ENCODE measurements at regions not wholly inside any gene's neighbourhood (a gene's known extent, or its start where the extent isn't known, plus 50 kb on each side); places are given as distances from the start of the nearest gene placed in this dataset.
"Not testable (repeated sequence)": the region's sequence is repeated elsewhere in the genome, so short reads cannot be mapped to it uniquely, and the experiment has no call there.

GRCh38 chr2:87611956-87612355 lies 135.9 kb upstream of the PLGLB2 start:
- H3K9me3 ChIP-seq (ENCODE audit: control extremely low read depth in 1 of 3, control insufficient read depth in 2 of 3, insufficient read depth in 1 of 3, low read length in 2 of 3); H3K27ac ChIP-seq (ENCODE audit: low read length in 2 of 2); H3K27ac Mint-ChIP-seq; H3K4me2 ChIP-seq (replicated peaks; ENCODE audit: low read depth, low read length, poor library complexity, severe bottlenecking); H3K4me1 ChIP-seq (ENCODE audit: control insufficient read depth in 2 of 2, insufficient read depth in 2 of 2, low read length in 2 of 2); intact Hi-C loops (cut with micrococcal nuclease); H3K27me3 ChIP-seq (replicated peaks in 1 of 4; ENCODE audit: control extremely low read depth in 1 of 4, control insufficient read depth in 3 of 4, insufficient read depth in 4 of 4, low read length in 3 of 4); H3K36me3 ChIP-seq (replicated peaks in 1 of 2; ENCODE audit: control extremely low read depth in 1 of 2, control insufficient read depth in 1 of 2, extremely low read depth in 1 of 2, insufficient read depth in 2 of 2, low read length in 1 of 2); H3K9ac ChIP-seq (ENCODE audit: low read length); H3K4me1 Mint-ChIP-seq; H4K20me1 ChIP-seq (ENCODE audit: control insufficient read depth, insufficient read depth, low read length, poor library complexity, severe bottlenecking); ATAC-seq (ENCODE audit: low read depth); H3K9me3 Mint-ChIP-seq (ENCODE audit: insufficient read depth); H3K4me3 ChIP-seq (ENCODE audit: control extremely low read depth in 1 of 5, extremely low read depth in 1 of 5, insufficient read depth in 1 of 5, low read depth in 2 of 5, low read length in 4 of 5); H2AFZ ChIP-seq (ENCODE audit: insufficient read depth, low read depth, low read length, poor library complexity, severe bottlenecking); H3K27me3 Mint-ChIP-seq; H3K79me2 ChIP-seq (ENCODE audit: control insufficient read depth, insufficient read depth, low read length); DNase-seq; H3K4me3 Mint-ChIP-seq; POLR2A ChIA-PET; CTCF ChIA-PET: not testable (repeated sequence)
- no CpG with 5 or more reads among the region's 2 CpGs for WGBS (ENCODE audit: insufficient coverage)

- H3K27ac Mint-ChIP-seq, result not testable (repeated sequence)
Measured at GRCh38 chr2:87614829-87615434, 133.0 kb upstream of the PLGLB2 start.

DNA sequence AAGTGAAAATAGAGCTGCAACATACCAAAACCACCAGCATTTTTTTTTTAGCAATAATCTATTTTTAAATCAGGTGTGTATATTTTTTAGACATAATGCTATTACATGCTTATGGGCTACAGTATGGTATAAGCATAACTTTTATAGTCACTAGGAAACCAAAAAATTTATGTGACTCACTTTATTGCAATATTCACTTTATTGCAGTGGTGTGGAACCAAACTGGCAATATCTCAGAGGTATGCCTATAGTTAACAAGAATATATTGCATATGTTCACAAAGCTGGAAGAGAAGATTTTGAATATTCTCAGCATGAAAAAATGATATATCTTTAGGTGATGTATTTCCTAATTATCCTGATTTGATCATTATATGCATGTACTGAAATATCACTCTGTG lies 128.8 kb upstream of the PLGLB2 start:
- H2AFZ ChIP-seq (ENCODE audit: insufficient read depth, low read depth, low read length, poor library complexity, severe bottlenecking); H3K4me1 ChIP-seq (ENCODE audit: control insufficient read depth in 2 of 2, insufficient read depth in 2 of 2, low read length in 2 of 2); POLR2A ChIA-PET; intact Hi-C loops (cut with micrococcal nuclease); H3K9me3 Mint-ChIP-seq (ENCODE audit: insufficient read depth); ATAC-seq (ENCODE audit: low read depth); H4K20me1 ChIP-seq (ENCODE audit: control insufficient read depth, insufficient read depth, low read length, poor library complexity, severe bottlenecking); H3K4me1 Mint-ChIP-seq; H3K4me3 Mint-ChIP-seq; DNase-seq; H3K36me3 ChIP-seq (replicated peaks in 1 of 2; ENCODE audit: control extremely low read depth in 1 of 2, control insufficient read depth in 1 of 2, extremely low read depth in 1 of 2, insufficient read depth in 2 of 2, low read length in 1 of 2); H3K9ac ChIP-seq (ENCODE audit: low read length); H3K27me3 ChIP-seq (replicated peaks in 1 of 4; ENCODE audit: control extremely low read depth in 1 of 4, control insufficient read depth in 3 of 4, insufficient read depth in 4 of 4, low read length in 3 of 4); H3K27ac Mint-ChIP-seq; H3K4me2 ChIP-seq (replicated peaks; ENCODE audit: low read depth, low read length, poor library complexity, severe bottlenecking); H3K27me3 Mint-ChIP-seq; H3K9me3 ChIP-seq (ENCODE audit: control extremely low read depth in 1 of 3, control insufficient read depth in 2 of 3, insufficient read depth in 1 of 3, low read length in 2 of 3); H3K27ac ChIP-seq (ENCODE audit: low read length in 2 of 2); H3K4me3 ChIP-seq (ENCODE audit: control extremely low read depth in 1 of 5, extremely low read depth in 1 of 5, insufficient read depth in 1 of 5, low read depth in 2 of 5, low read length in 4 of 5); CTCF ChIA-PET; H3K79me2 ChIP-seq (ENCODE audit: control insufficient read depth, insufficient read depth, low read length): not testable (repeated sequence)

More at GRCh38 chr2:87614829-87615434, 133.0 kb upstream of the PLGLB2 start:
- H3K36me3 ChIP-seq (replicated peaks in 1 of 2; ENCODE audit: control extremely low read depth in 1 of 2, control insufficient read depth in 1 of 2, extremely low read depth in 1 of 2, insufficient read depth in 2 of 2, low read length in 1 of 2); ATAC-seq (ENCODE audit: low read depth); H3K27ac ChIP-seq (ENCODE audit: low read length in 2 of 2); H3K79me2 ChIP-seq (ENCODE audit: control insufficient read depth, insufficient read depth, low read length); H3K4me1 Mint-ChIP-seq; H3K4me1 ChIP-seq (ENCODE audit: control insufficient read depth in 2 of 2, insufficient read depth in 2 of 2, low read length in 2 of 2); H3K4me2 ChIP-seq (replicated peaks; ENCODE audit: low read depth, low read length, poor library complexity, severe bottlenecking); H3K4me3 ChIP-seq (ENCODE audit: control extremely low read depth in 1 of 5, extremely low read depth in 1 of 5, insufficient read depth in 1 of 5, low read depth in 2 of 5, low read length in 4 of 5); H3K4me3 Mint-ChIP-seq; POLR2A ChIA-PET; H3K9me3 Mint-ChIP-seq (ENCODE audit: insufficient read depth); CTCF ChIA-PET; H2AFZ ChIP-seq (ENCODE audit: insufficient read depth, low read depth, low read length, poor library complexity, severe bottlenecking); DNase-seq; H3K27me3 ChIP-seq (replicated peaks in 1 of 4; ENCODE audit: control extremely low read depth in 1 of 4, control insufficient read depth in 3 of 4, insufficient read depth in 4 of 4, low read length in 3 of 4); intact Hi-C loops (cut with micrococcal nuclease); H3K9me3 ChIP-seq (ENCODE audit: control extremely low read depth in 1 of 3, control insufficient read depth in 2 of 3, insufficient read depth in 1 of 3, low read length in 2 of 3); H3K27me3 Mint-ChIP-seq; H3K9ac ChIP-seq (ENCODE audit: low read length); H4K20me1 ChIP-seq (ENCODE audit: control insufficient read depth, insufficient read depth, low read length, poor library complexity, severe bottlenecking): not testable (repeated sequence)

- H4K20me1 ChIP-seq (ENCODE audit: control insufficient read depth, insufficient read depth, low read length, poor library complexity, severe bottlenecking); CTCF ChIA-PET; H3K27me3 Mint-ChIP-seq; H2AFZ ChIP-seq (ENCODE audit: insufficient read depth, low read depth, low read length, poor library complexity, severe bottlenecking); H3K9me3 ChIP-seq (ENCODE audit: control extremely low read depth in 1 of 3, control insufficient read depth in 2 of 3, insufficient read depth in 1 of 3, low read length in 2 of 3); H3K79me2 ChIP-seq (ENCODE audit: control insufficient read depth, insufficient read depth, low read length); H3K27ac ChIP-seq (ENCODE audit: low read length in 2 of 2); H3K9ac ChIP-seq (ENCODE audit: low read length); H3K4me2 ChIP-seq (replicated peaks; ENCODE audit: low read depth, low read length, poor library complexity, severe bottlenecking); H3K4me1 Mint-ChIP-seq; DNase-seq; H3K4me3 ChIP-seq (ENCODE audit: control extremely low read depth in 1 of 5, extremely low read depth in 1 of 5, insufficient read depth in 1 of 5, low read depth in 2 of 5, low read length in 4 of 5); intact Hi-C loops (cut with micrococcal nuclease); H3K36me3 ChIP-seq (replicated peaks in 1 of 2; ENCODE audit: control extremely low read depth in 1 of 2, control insufficient read depth in 1 of 2, extremely low read depth in 1 of 2, insufficient read depth in 2 of 2, low read length in 1 of 2); H3K4me3 Mint-ChIP-seq; H3K27ac Mint-ChIP-seq; ATAC-seq (ENCODE audit: low read depth); H3K9me3 Mint-ChIP-seq (ENCODE audit: insufficient read depth); H3K27me3 ChIP-seq (replicated peaks in 1 of 4; ENCODE audit: control extremely low read depth in 1 of 4, control insufficient read depth in 3 of 4, insufficient read depth in 4 of 4, low read length in 3 of 4); POLR2A ChIA-PET; H3K4me1 ChIP-seq (ENCODE audit: control insufficient read depth in 2 of 2, insufficient read depth in 2 of 2, low read length in 2 of 2): not testable (repeated sequence)
- WGBS (ENCODE audit: insufficient coverage), result no CpG with 5 or more reads among the region's 4 CpGs
Measured at GRCh38 chr2:87621139-87621538, 126.7 kb upstream of the PLGLB2 start.
